ENCODE measurements at regions not wholly inside any gene's neighbourhood (a gene's known extent, or its start where the extent isn't known, plus 50 kb on each side); places are given as distances from the start of the nearest gene placed in this dataset.

- TF ChIP-seq CTCF (IDR thresholded peaks at IDR 0.05) (no peak), ZFX (IDR thresholded peaks at IDR 0.05; ENCODE audit: borderline replicate concordance) (no peak)
Measured at GRCh38 chr3:30539772-30540171, 66.6 kb upstream of the TGFBR2 start.

All from 22Rv1 (cell line).